ENCODE measurements at regions not wholly inside any gene's neighbourhood (a gene's known extent, or its start where the extent isn't known, plus 50 kb on each side); places are given as distances from the start of the nearest gene placed in this dataset.

DNA sequence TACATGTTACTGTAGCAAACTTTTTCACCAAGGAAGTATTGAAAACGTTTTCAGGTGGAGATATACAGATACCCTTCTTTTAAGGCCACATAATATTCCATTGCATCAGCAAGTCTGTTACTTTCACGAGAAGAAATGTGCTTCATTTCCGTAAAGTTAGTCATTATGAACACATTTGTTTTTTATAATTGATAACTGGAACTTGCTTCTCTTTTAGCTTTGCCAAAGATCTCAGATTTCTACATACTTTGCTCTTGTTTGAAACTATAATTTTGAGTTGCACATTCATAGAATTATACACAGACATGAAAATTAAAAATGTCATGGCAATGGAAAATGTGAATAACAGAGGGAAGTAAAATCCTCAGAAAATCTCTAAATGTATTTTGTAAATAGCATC is 128.7 kb upstream of the GIMD1 start:
- TF ChIP-seq EZH2 (IDR thresholded peaks at IDR 0.05; ENCODE audit: borderline replicate concordance, low read depth, low read length, poor library complexity, severe bottlenecking): no peak
- TF ChIP-seq, protein P1, sequence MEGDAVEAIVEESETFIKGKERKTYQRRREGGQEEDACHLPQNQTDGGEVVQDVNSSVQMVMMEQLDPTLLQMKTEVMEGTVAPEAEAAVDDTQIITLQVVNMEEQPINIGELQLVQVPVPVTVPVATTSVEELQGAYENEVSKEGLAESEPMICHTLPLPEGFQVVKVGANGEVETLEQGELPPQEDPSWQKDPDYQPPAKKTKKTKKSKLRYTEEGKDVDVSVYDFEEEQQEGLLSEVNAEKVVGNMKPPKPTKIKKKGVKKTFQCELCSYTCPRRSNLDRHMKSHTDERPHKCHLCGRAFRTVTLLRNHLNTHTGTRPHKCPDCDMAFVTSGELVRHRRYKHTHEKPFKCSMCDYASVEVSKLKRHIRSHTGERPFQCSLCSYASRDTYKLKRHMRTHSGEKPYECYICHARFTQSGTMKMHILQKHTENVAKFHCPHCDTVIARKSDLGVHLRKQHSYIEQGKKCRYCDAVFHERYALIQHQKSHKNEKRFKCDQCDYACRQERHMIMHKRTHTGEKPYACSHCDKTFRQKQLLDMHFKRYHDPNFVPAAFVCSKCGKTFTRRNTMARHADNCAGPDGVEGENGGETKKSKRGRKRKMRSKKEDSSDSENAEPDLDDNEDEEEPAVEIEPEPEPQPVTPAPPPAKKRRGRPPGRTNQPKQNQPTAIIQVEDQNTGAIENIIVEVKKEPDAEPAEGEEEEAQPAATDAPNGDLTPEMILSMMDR (conservative IDR thresholded peaks at IDR 0.05; ENCODE audit: low read depth, low read length): no peak
